Amniotic stem cell (primary cell): ENCODE measurements at regions not wholly inside any gene's neighbourhood (a gene's known extent, or its start where the extent isn't known, plus 50 kb on each side); places are given as distances from the start of the nearest gene placed in this dataset.
"Not testable (repeated sequence)": the region's sequence is repeated elsewhere in the genome, so short reads cannot be mapped to it uniquely, and the experiment has no call there.

Experiments used
- DNase-seq: peaks from one replicate; lab custom pipeline; 2025; lab: John Stamatoyannopoulos, UW

- DNase-seq, result no peak
Observed at GRCh38 chr12:66733321-66733720, 54.4 kb upstream of the GRIP1 start.

GRCh38 chr12:66733839-66734238, 55.0 kb upstream of the GRIP1 start:
- no peak for DNase-seq

GRCh38 chr12:66735275-66735674, 56.4 kb upstream of the GRIP1 start:
- no peak for DNase-seq

- DNase-seq, result no peak
Observed at GRCh38 chr12:66736931-66737330, 58.1 kb upstream of the GRIP1 start.

GRCh38 chr12:66739266-66739665, 60.4 kb upstream of the GRIP1 start:
- no peak for DNase-seq

GRCh38 chr12:66739940-66740651, 61.2 kb upstream of the GRIP1 start:
- DNase-seq, result no peak

- DNase-seq, result no peak
Observed at GRCh38 chr12:66740732-66741131, 61.9 kb upstream of the GRIP1 start.

- no peak for DNase-seq
Observed at GRCh38 chr12:66741919-66742318, 63.0 kb upstream of the GRIP1 start.

- no peak for DNase-seq
Observed at GRCh38 chr12:66742508-66743367, 63.9 kb upstream of the GRIP1 start.

GRCh38 chr12:66744461-66744860, 65.6 kb upstream of the GRIP1 start:
- DNase-seq, result no peak

GRCh38 chr12:66744956-66745383, 66.1 kb upstream of the GRIP1 start:
- DNase-seq, result no peak

GRCh38 chr12:66746489-66747201, 67.8 kb upstream of the GRIP1 start:
- DNase-seq, result no peak

- no peak for DNase-seq
Observed at GRCh38 chr12:66751432-66752113, 72.7 kb upstream of the GRIP1 start.

- no peak for DNase-seq
Observed at GRCh38 chr12:66753810-66754209, 74.9 kb upstream of the GRIP1 start.

GRCh38 chr12:66755727-66756395, 77.0 kb upstream of the GRIP1 start:
- no peak for DNase-seq

GRCh38 chr12:66756631-66757030, 77.8 kb upstream of the GRIP1 start:
- no peak for DNase-seq

GRCh38 chr12:66760122-66760521, 81.2 kb upstream of the GRIP1 start:
- not testable (repeated sequence) for DNase-seq

- DNase-seq, result no peak
Observed at GRCh38 chr12:66763467-66763866, 84.6 kb upstream of the GRIP1 start.

GRCh38 chr12:66765204-66765603, 86.3 kb upstream of the GRIP1 start:
- no peak for DNase-seq

- DNase-seq, result no peak
Observed at GRCh38 chr12:66767536-66767935, 88.7 kb upstream of the GRIP1 start.

- DNase-seq, result no peak
Observed at GRCh38 chr12:66768293-66768692, 89.4 kb upstream of the GRIP1 start.

- DNase-seq, result no peak
Observed at GRCh38 chr12:66774929-66775328, 96.1 kb upstream of the GRIP1 start.
